ENCODE measurements at regions not wholly inside any gene's neighbourhood (a gene's known extent, or its start where the extent isn't known, plus 50 kb on each side); places are given as distances from the start of the nearest gene placed in this dataset.
A peak's percentile ranks its signal among the peaks of the same experiment; 100 is the strongest.

DNA sequence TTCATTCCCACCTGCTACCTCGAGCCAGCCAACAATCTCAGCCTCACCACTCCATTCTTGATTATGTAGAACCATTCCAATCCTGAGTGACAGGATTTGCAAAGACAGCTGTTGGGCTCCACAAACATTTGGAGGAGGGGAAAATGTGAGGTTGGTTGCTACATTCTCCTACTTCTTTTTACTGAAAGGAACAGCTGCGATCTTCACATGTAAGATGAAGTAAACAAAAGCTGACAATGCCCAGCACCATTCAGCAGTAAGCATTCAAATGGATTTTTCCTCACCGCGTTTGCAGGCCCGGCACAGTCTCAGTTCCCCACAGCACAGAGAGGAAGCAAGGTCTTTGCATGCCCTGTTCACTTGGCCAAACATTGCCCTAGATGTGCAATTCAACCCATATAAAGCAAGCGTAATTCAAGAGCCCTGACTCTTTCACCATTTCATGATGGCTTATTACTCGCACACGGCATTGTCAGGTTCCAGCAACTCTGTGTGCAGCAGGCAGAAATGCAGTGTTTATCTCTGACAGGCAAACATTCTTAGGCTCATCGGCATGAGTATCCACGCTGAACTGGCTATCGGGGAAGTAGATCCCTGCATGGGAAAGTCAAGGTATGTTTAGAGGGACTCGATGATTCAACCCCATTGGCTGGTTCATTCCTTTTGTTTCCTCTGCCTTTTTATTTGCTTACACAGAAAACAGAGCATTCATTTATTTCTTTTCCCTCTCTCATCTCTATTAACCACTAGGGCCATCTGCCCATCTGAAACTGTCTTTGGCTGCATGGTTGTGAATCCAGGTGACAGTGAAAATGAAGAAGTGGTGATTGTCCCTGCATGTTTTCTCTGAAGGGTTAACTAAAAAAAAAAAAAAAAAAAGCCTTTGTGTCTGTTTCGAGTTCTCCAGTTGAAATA lies 236.1 kb upstream of the PLEKHG7 start:
- peak; percentile 57 for DNase-seq (ENCODE audit: low read depth)

DNA sequence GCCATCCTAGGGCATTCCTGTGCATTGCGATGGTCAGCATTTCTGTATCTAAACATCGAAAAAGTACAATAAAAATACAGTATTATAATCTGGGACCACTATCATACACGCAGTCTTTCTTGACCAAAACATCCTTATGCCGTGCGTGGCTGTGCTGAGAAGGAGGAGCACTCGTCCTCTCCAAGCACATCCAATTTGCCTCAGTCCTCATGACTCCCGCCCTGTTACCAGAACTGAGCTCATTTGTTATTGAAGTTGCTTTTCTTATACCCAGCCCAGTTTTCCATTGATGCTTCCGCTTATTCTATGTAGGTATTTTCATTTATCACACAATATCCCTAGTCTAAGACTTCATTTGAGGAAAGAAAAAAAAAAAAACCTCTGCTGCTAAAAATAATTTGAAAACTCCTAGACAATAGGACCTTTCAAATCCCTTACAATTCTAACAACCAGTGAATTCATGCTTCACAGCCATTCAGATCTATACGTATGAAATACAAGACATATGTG lies 236.9 kb upstream of the PLEKHG7 start:
- DNase-seq (ENCODE audit: low read depth), result no peak

DNA sequence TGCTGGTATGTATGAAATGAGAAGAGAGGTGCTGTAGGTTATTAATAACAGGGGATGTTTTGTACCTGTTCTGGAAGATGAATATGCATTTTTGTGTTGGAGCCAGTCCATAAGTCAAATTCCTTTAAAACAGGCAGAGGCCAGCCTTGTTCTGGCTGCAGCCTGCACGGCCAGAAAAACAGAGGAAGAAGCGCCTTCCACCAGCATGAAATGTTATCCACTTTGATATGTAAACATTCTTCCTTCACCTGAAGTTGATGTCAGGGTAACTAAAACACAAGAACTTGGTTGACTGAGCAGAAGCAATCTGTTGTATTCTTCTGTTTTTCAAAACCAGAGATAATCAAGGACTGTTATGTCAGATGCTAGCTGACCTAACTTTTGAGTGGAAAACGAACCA lies 237.9 kb upstream of the PLEKHG7 start:
- DNase-seq (ENCODE audit: low read depth), result no peak

DNA sequence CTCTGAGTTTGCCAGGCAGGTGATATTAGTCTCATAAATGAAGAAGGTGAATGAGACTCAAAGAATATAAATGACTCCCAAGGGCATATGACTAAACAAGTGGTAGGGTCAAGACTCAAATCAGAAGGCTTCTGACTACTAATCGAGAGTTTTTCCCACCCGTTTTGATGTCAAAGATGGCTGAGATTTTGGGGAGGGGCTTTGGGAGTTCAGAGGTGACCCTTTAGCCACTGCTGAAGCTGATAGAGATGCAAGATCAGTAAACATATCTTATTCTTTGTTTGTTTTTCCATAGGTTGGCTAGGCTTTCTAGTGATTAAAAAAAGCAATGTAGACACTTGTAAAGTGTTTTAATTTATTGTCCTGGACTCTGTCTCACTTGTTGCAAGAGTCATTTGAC lies 239.6 kb upstream of the PLEKHG7 start:
- DNase-seq (ENCODE audit: low read depth), result no peak

DNA sequence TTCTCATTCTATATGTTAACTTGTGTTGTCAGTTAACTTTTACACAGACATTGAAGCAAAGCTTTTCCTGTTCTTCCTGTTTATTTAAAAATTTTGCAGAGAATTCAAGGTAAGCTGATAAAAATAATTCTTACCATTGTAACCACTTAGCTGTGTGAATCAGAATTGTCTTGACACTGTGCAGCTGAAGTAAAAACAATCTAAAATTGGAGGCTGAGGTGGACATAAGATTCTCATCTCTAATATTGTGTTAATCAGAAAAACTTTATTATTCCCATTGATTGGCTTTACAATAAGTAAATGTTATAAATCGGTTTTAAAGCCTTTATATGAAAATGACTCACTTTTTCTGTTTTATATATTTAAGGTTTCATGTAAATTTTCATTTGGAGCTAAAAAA lies 240.3 kb upstream of the PLEKHG7 start:
- DNase-seq (ENCODE audit: low read depth), result no peak

DNA sequence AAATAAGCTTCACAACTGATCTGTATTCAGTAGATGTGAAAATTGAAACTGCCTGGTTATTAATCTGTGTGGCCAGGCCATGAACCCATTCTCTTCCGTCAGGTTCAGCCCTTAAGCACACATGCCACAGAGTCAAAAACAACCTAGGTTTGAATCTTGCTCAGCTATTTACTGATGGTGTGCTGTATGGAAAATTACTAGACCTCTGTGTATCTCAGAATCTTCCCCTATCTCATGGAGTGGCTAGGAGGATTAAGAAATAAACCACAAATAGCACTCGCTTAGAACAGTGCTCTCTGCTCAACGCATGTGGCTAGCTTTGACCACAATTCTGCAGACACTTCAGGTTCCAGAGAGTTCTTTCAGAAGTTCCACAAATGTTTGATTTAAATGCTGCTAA lies 240.7 kb upstream of the PLEKHG7 start:
- DNase-seq (ENCODE audit: low read depth), result no peak

DNA sequence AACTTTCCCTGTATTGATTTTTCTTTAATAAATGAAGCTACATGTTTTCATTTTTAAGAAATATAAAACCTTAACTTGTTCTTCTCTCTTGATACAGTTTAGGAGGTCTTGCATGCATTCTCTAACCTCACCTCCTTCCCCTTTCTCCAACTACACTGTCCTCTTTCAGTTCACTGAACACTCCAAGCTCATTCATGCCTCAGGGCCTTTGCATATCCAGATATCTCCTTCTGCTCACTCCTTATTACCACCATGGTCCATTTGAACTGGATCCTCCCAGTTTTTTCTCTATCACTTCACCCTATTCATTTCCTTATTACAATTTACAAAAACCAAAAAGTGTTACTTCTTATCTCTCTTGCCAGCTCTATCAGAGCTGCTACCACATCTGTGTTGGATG lies 242.9 kb upstream of the PLEKHG7 start:
- DNase-seq (ENCODE audit: low read depth), result no peak

DNA sequence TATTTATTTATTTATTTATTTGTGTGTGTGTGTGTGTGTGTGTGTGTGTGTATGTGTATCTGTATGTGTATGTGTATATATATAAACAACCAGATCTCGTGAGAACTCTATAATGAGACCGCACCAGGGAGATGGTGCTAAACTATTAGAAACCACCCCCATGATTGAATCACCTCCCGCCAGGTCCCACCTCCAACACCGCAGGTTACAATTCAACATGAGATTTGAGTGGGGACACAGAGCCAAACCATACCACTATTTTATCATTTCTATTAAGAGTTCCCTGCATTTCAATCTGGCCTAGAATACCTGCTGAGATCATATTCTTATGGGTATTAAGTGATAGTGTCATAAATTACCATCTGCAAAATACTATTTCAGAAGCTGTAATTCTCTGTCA lies 243.8 kb upstream of the PLEKHG7 start:
- DNase-seq (ENCODE audit: low read depth), result no peak

DNA sequence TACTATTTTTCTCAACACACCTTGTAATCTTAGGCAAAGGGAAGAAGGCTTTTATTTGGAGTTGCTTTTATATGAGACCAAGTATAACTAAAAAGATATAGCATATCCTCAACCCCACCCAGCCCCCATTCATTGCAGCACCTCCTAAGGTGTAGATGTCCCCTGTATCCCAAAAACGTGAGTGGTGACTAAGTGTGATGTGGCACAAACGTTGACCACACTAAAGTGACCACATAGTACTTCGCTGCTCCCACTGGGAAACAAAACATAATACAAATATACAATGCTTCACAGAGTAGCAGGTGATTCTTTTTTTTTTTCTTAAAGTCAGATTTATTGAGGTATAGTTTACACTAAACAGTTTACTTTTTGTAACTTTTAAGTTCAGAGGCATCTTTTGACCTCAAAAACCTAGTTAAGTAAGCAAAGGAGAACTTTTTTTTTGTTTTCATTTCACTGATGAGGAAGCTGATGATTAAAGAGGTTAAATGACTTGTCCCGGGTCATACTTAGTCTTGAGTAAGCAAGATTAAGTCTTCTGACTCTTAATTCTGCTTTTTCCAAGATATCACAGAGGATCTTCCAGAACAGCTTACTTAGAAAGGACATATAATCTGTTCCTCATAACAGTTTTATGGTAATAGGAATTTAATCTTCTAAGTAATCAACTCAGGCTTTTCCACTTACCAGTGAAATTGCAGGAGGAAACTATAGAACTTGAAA lies 245.2 kb upstream of the PLEKHG7 start:
- no peak for DNase-seq (ENCODE audit: low read depth)

DNA sequence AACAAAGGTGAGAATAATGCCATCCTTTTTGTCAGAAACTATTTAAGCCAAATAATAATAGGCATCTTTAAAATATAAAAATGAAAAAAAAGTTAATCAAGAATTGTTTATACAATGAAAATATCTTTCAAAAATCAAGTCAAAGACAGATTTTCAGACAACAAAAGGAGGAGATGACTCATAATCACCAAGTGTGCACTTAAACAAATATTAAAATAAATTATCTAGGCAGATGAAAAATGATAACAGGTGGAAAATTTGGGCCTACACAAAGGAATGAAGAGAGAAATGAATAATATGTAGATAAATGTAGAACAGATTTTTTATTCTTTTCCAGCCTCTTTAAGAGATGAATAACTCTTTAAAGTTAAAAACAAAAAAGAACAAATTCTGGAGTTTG lies 250.0 kb upstream of the PLEKHG7 start:
- no peak for DNase-seq (ENCODE audit: low read depth)

DNA sequence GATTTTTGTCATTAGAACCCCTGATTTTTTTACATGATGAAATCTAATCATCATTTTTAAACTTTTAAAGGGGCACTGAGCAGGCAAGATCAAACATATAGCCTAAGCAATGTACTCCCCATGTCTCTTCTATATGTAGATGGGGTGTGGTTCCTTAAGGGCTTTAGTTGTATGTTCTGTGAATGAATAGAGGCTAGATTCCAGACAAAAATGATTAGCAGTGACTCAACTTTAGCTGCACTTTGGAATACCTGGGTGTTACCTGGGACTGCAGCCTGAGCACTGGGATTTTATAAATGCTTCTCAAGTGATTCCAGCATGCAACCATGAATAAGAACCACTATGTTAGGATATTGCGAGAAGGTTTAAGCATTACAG lies 256.7 kb upstream of the PLEKHG7 start:
- no peak for DNase-seq (ENCODE audit: low read depth)

DNA sequence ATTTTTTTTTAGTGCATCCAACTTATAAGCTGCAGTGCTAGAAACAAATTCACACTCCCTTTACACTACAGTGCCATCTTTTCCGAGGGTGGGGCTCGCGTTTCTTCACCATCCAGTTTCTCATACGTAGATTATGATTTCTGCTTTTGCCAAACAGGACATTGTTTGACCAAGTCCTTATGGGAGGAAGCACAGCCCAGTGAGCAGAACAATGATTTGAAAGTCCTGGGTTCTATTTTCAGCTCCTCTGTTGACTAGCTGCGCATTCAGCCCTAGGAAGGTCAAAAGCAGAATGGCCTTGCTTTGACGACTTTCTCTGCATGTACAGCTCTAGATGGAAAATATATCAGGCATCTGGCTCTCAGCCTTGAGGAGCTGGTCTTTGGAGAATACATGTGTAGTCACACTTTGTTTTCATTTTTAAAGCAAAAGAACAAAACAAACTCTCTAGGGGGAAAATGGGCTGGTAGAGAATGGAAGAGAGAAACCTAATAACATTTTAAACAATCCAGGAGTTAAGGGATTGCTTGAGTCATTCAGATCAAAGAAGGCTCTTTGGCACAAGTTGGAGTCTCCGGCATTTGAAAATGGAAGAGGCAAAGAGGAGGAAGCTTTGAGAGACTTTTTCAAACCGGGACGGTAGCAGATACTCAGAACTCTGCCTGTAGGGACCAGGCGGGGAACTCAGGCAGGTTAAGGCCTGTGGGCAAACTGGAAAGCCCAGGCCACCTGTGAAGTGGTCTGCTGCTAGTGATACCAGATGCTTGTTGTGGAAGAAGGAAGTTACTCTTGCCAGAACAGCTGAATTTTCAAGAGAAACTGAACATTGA lies 257.3 kb upstream of the PLEKHG7 start:
- no peak for DNase-seq (ENCODE audit: low read depth)

DNA sequence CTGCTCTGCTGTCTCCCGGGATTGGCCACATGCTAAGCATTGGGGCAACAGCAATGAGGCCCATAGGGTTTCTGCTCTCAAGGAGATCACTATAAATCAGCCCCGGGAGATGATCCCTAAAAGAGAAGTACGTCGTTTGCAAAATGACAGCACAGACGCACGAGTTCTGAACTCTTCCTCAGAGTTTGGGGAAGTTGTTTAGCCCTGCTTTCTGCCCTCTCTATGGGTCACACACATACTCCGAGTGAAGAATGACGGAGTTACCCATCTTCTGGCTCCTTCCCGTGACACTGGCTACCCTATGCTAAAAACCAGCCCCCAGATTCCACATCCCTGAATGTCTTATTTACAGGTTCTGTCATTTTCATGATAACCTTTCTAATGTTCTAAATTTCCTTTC lies 258.0 kb upstream of the PLEKHG7 start:
- DNase-seq (ENCODE audit: low read depth), result no peak

DNA sequence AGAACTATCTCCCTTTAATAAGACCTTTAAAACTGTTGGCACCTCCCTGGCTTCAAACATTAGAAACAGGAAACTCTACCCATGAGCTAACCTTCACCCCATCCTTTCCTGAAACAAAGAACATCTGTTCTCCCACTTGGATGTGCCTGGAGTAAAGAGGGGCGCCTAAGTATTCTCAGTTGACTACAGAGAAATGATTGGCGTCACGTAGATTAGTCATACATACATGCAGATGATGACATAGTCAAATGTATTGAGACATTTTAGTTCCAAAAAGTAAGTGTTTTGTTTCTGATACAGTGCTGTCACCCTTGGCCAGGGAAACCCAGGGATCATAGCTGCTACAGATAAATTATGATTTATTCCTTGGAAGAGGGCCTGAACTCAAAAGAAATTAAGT lies 260.0 kb upstream of the PLEKHG7 start:
- DNase-seq (ENCODE audit: low read depth), result no peak

DNA sequence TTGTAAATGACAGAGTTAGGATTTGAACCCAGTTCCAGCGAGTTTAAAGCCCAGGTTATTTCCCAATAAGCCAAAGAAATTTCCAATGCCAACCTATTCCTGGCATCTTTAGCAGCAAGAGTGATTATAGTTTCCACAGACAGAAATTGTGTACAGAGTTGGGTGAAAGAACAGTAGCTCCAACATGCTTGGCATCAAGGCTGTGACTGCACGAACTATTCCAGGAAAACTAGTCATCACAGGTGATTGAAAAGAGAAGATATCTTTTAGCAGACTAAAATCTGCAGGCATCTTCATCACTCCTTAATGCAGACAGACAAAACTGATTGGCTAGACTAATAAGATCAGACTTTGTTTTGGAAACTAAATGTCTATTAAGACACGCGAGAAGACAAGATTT lies 262.7 kb upstream of the PLEKHG7 start:
- no peak for DNase-seq (ENCODE audit: low read depth)

DNA sequence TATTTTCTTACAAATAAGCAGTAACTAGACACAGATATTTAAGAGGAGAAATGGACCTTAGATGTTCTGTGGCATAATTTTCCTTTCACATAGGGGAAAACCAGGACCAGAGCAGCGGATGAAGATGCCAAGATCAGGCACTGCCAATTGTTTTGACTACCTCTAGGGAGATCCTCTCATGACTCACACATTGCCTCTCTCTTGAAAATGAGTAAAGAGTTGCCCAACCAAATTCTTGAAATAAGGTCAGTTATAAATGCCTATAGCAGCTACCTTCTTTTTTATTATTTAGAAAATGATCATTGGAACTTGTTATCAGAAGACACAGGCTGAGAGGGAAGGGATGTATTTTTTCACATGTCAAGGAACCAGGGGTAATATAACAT lies 263.4 kb upstream of the PLEKHG7 start:
- DNase-seq (ENCODE audit: low read depth), result no peak

DNA sequence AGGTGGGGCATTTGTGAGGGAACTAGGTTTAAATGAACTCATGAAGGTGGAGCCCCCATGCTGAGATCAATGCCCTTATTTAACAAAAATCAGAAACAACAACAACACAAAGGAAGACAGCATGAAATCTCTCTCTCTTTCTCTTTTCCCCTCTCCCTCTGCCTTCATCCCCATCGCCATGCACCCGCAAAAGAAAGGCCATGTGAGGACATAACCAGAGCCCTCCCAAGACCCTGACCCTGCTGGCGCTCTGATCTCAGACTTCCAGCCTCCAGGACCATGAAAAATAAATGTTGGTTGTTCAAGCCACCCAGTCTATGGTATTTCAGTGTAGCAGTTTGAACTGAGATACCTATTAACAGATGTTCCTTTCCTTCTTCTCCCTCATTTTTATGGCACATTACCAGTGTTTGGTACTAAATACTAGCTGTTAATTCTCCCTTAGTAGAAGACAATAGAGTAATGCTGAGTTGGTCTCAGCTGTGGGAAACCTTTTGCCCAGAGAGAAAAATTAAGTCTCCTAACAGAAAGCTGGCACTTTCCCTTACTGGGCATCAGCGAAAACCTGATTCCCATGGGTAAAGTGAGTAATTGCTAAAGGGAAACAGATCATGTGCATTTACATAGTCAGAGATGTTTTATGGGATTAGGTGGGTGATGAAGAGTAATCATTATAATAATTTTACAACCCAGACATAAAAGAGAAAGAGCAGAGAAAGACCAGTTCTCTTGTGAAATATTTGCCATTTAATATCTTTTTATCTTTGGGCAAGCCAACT lies 264.0 kb upstream of the PLEKHG7 start:
- no peak for DNase-seq (ENCODE audit: low read depth)

DNA sequence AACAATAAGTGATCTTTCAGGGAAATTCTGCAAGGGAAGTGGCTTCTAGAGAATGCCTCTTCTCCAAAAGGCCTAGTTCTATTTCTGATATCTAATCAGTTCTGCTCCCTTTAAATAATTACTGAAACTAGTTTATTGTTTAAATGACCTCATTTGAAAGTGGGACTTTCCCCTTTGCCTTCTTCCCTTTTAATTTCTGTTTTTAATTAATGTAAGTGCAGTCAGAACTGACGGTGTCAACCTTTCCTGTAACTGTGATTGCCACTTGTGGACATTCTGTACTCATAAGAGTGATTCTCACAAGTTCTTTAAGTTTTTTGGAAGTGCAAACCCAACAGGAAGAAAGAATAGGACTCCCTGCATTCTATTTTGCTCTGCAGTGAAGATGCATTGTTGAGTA lies 265.3 kb upstream of the PLEKHG7 start:
- no peak for DNase-seq (ENCODE audit: low read depth)

DNA sequence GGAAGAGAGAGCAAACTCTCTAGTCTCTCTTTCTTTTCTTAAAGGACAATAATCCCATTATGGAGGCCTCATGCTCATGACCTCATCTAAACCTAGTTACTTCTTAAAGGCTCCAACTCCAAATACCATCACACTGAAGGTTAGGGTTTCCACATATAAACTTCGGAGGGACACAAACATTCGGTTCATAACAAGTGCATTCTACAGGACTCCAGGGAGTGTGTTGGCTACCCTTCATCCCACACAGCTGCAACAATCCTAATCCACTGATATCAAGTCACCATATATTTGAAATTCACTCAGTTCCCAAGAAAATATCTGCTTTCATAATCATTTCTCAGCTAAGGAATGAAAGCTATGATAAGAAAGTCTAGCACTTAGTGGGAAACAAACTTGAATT lies 265.9 kb upstream of the PLEKHG7 start:
- DNase-seq (ENCODE audit: low read depth), result no peak

DNA sequence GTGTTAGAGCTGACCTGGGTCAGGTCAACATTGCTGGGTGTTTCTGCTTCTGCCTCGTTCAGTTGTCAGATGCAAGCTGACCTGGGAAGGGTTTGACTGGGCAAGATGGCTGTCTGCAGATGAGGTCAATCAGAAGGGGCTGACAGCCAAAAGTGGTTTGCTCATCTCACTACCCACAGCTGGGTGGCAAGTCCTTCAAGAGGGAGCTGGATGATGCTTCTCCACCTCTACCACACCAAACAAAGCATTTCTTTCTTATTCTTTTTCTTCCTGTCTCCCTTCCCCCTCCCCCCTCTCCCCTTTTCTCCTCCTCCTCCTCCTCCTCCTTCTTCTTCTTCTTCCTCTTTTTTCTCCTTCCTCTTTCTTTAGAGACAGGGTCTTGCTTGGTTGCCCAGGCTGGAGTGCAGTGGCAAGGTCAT lies 268.2 kb upstream of the PLEKHG7 start:
- no peak for DNase-seq (ENCODE audit: low read depth)

DNA sequence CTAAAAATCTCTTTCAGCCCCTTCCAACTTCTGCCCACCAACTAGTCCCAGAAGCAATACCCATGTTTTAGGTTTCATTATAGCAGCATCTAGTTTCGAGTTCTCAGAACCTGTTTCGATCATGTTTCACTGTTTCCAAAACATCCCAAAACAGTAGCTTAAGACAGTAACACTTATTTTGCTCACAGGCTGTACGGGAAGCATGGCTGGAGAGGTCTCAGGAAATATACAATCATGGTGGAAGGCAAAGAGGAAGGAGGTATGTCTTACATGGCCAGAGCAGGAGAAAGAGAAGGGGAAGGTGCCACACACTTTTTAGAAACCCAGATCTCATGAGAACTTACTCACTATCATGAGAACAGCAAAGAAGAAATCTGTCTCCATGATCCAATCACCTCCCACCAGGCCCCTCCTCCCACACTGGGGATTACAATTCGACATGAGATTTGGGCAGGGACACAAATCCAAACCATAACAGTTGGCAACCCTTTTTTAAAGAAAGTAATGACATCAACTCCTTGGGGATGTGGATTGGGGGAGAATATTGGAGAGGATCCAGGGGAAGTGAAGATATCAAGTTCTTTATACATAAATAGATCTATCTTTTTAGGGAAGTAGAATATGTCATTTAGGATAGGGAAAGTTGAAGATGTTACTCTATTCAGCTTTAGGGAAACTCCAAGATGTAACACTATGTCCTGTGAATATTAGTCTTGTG lies 269.9 kb upstream of the PLEKHG7 start:
- no peak for DNase-seq (ENCODE audit: low read depth)

All from forelimb muscle (tissue), 1 donor.